Activated T-cell treated with anti-CD3 and anti-CD28 coated beads, Interleukin-2, amount 50 U/mL, for 48 hours (primary cell): ENCODE measurements at regions not wholly inside any gene's neighbourhood (a gene's known extent, or its start where the extent isn't known, plus 50 kb on each side); places are given as distances from the start of the nearest gene placed in this dataset.

Source experiments
- DNase-seq, 2 experiments: peaks; one replicate each; pipeline ENCODE4 v3.0.0-alpha.2; 2020

- DNase-seq, result no peak
These were observed 109.3 kb upstream of the NUDT6 start for GRCh38 chr4:123031664-123032063.

GRCh38 chr4:123034023-123034422 is 111.6 kb upstream of the NUDT6 start:
- no peak for DNase-seq

- no peak for DNase-seq
These were observed 112.8 kb upstream of the NUDT6 start for GRCh38 chr4:123035239-123035638.

- no peak for DNase-seq
These were observed 115.4 kb upstream of the NUDT6 start for GRCh38 chr4:123037804-123038203.

- no peak for DNase-seq
These were observed 119.7 kb upstream of the NUDT6 start for GRCh38 chr4:123042095-123042494.

- DNase-seq, result no peak
These were observed 120.6 kb upstream of the NUDT6 start for GRCh38 chr4:123043013-123043412.

GRCh38 chr4:123043793-123044425 is 121.5 kb upstream of the NUDT6 start:
- DNase-seq, result no peak

GRCh38 chr4:123046096-123046495 is 123.7 kb upstream of the NUDT6 start:
- DNase-seq, result no peak

GRCh38 chr4:123050018-123050417 is 127.6 kb upstream of the NUDT6 start:
- DNase-seq, result no peak

- DNase-seq, result no peak
These were observed 129.6 kb upstream of the NUDT6 start for GRCh38 chr4:123052007-123052406.

GRCh38 chr4:123055943-123056342 is 133.5 kb upstream of the NUDT6 start:
- no peak for DNase-seq

GRCh38 chr4:123060039-123060770 is 137.8 kb upstream of the NUDT6 start:
- DNase-seq, result no peak

- no peak for DNase-seq
These were observed 142.0 kb upstream of the NUDT6 start for GRCh38 chr4:123064390-123064789.

- DNase-seq, result no peak
These were observed 145.7 kb upstream of the NUDT6 start for GRCh38 chr4:123068081-123068480.

- no peak for DNase-seq
These were observed 149.7 kb upstream of the NUDT6 start for GRCh38 chr4:123072060-123072459.

- DNase-seq, result no peak
These were observed 151.3 kb upstream of the NUDT6 start for GRCh38 chr4:123073650-123074049.

- no peak for DNase-seq
These were observed 154.9 kb upstream of the NUDT6 start for GRCh38 chr4:123077330-123077729.

- no peak for DNase-seq
These were observed 159.6 kb upstream of the NUDT6 start for GRCh38 chr4:123081971-123082370.

GRCh38 chr4:123083646-123084045 is 161.2 kb upstream of the NUDT6 start:
- no peak for DNase-seq

GRCh38 chr4:123088501-123088900 is 166.1 kb upstream of the NUDT6 start:
- DNase-seq, result no peak

GRCh38 chr4:123090886-123091285 is 168.5 kb upstream of the NUDT6 start:
- no peak for DNase-seq

- no peak for DNase-seq
These were observed 170.2 kb upstream of the NUDT6 start for GRCh38 chr4:123092586-123092985.

GRCh38 chr4:123093236-123093635 is 170.8 kb upstream of the NUDT6 start:
- no peak for DNase-seq

- DNase-seq, result no peak
These were observed 173.6 kb upstream of the NUDT6 start for GRCh38 chr4:123096038-123096437.
